NCI-H446 treated with DMSO at 0.1 percent for 48 hours (cell line): ENCODE measurements at regions not wholly inside any gene's neighbourhood (a gene's known extent, or its start where the extent isn't known, plus 50 kb on each side); places are given as distances from the start of the nearest gene placed in this dataset.

Source experiments
- DNase-seq: peaks from one replicate; lab custom pipeline; 2025; lab: John Stamatoyannopoulos, UW

- DNase-seq: no peak
These were observed 109.9 kb downstream of the AIPL1 start for GRCh38 chr17:6325051-6325450.

GRCh38 chr17:6323626-6324356 is 111.1 kb downstream of the AIPL1 start:
- DNase-seq: no peak

- no peak for DNase-seq
These were observed 112.6 kb downstream of the AIPL1 start for GRCh38 chr17:6322316-6322715.

- DNase-seq: no peak
These were observed 120.6 kb downstream of the AIPL1 start for GRCh38 chr17:6314311-6314710.

GRCh38 chr17:6313835-6314234 is 121.1 kb downstream of the AIPL1 start:
- DNase-seq: no peak

GRCh38 chr17:6306820-6307219 is 128.1 kb downstream of the AIPL1 start:
- DNase-seq: no peak

- DNase-seq: no peak
These were observed 129.1 kb downstream of the AIPL1 start for GRCh38 chr17:6305613-6306360.

GRCh38 chr17:6304894-6305612 is 129.9 kb downstream of the AIPL1 start:
- no peak for DNase-seq

- no peak for DNase-seq
These were observed 131.3 kb downstream of the AIPL1 start for GRCh38 chr17:6303664-6304063.

GRCh38 chr17:6299275-6299674 is 135.6 kb downstream of the AIPL1 start:
- no peak for DNase-seq

GRCh38 chr17:6297960-6298359 is 137.0 kb downstream of the AIPL1 start:
- no peak for DNase-seq

- DNase-seq: no peak
These were observed 137.8 kb downstream of the AIPL1 start for GRCh38 chr17:6297119-6297518.

- no peak for DNase-seq
These were observed 144.3 kb downstream of the AIPL1 start for GRCh38 chr17:6290488-6291196.

- no peak for DNase-seq
These were observed 148.7 kb downstream of the AIPL1 start for GRCh38 chr17:6286233-6286632.

GRCh38 chr17:6285486-6285885 is 149.4 kb downstream of the AIPL1 start:
- no peak for DNase-seq

- DNase-seq: no peak
These were observed 155.3 kb downstream of the AIPL1 start for GRCh38 chr17:6279659-6280058.

GRCh38 chr17:6278376-6278775 is 156.5 kb downstream of the AIPL1 start:
- no peak for DNase-seq

- no peak for DNase-seq
These were observed 158.2 kb downstream of the AIPL1 start for GRCh38 chr17:6276711-6277110.

GRCh38 chr17:6274310-6274709 is 160.6 kb downstream of the AIPL1 start:
- DNase-seq: no peak

- DNase-seq: no peak
These were observed 165.4 kb downstream of the AIPL1 start for GRCh38 chr17:6269478-6269877.

GRCh38 chr17:6261466-6261865 is 173.5 kb downstream of the AIPL1 start:
- DNase-seq: no peak

GRCh38 chr17:6259899-6260298 is 175.0 kb downstream of the AIPL1 start:
- DNase-seq: no peak
